Kidney (tissue), 13 donors: ENCODE measurements at regions not wholly inside any gene's neighbourhood (a gene's known extent, or its start where the extent isn't known, plus 50 kb on each side); places are given as distances from the start of the nearest gene placed in this dataset.
A peak's percentile ranks its signal among the peaks of the same experiment; 100 is the strongest.

Experiments used
- DNase-seq, 5 donors: peaks; one replicate each; pipeline ENCODE4 v3.0.0-alpha.2; 2013 to 2020
- FAIRE-seq: peaks from 2 replicates; lab custom pipeline; 2012; peaks lifted over from hg19 to GRCh38; lab: Jason Lieb, UNC
- H3K27ac ChIP-seq, 2 donors: one replicate each; pipeline ENCODE4 v1.7.0; 2013; ENCODE audit warnings: low read depth in 2 of 2, low read length in 2 of 2, inconsistent platforms in 1 of 2
- H3K27me3 ChIP-seq: one replicate; pipeline ENCODE4 v1.7.1; 2013; ENCODE audit warnings: low read length, inconsistent platforms; ENCODE audit not compliant: control insufficient read depth, insufficient read depth
- H3K36me3 ChIP-seq, 3 donors: one replicate each; pipeline versions ENCODE4 v1.7.0 to v1.7.1; 2013; ENCODE audit warnings: low read length in 3 of 3, control low read depth in 1 of 3, inconsistent platforms in 1 of 3; ENCODE audit not compliant: insufficient read depth in 3 of 3, control insufficient read depth in 2 of 3
- H3K4me1 ChIP-seq, 3 donors: one replicate each; pipeline versions ENCODE4 v1.7.0 to v1.7.1; 2013; ENCODE audit warnings: low read length in 3 of 3, inconsistent platforms in 1 of 3, low read depth in 1 of 3; ENCODE audit not compliant: control insufficient read depth in 2 of 3, insufficient read depth in 2 of 3
- H3K4me3 ChIP-seq, 3 donors: one replicate each; pipeline versions ENCODE4 v1.7.0 to v1.8.1; 2013; ENCODE audit warnings: low read length in 3 of 3, control low read depth in 1 of 3, inconsistent platforms in 1 of 3
- H3K9ac ChIP-seq, 3 donors: one replicate each; pipeline versions ENCODE4 v1.7.0 to v1.7.1; 2013; ENCODE audit warnings: low read length in 3 of 3, control low read depth in 1 of 3, inconsistent platforms in 1 of 3
- H3K9me3 ChIP-seq, 3 donors: one replicate each; pipeline versions ENCODE4 v1.7.0 to v1.7.1; 2013; ENCODE audit warnings: low read length in 3 of 3, control low read depth in 1 of 3, inconsistent platforms in 1 of 3; ENCODE audit not compliant: control insufficient read depth in 2 of 3, insufficient read depth in 1 of 3
- CTCF ChIP-seq: IDR thresholded peaks from 3 replicates; pipeline ENCODE4 v1.5.1; 2012; ENCODE audit warnings: mild to moderate bottlenecking, moderate library complexity, borderline replicate concordance; ENCODE audit not compliant: insufficient read depth; ENCODE audit errors: extremely low read depth
- intact Hi-C: fragments of 100-400 bp; cut with DNase I; formaldehyde crosslinking; loops from one replicate; pipeline ENCODE4 v1.11.1; 2022
- donor health status: control.
- donor health status: control.
- donor health status: control.
- donor health status: control.
- donor health status: control.
- donor health status: DM: yes; HTN: yes; CAD: no.
- donor health status: Normal renal cell carcinoma (clear cell type).

GRCh38 chr17:72409405-72410002, 288.7 kb downstream of the SOX9 start:
- Histone ChIP-seq H3K9me3 (no peaks in the 10 kb centered on the region), H3K27ac (no peak overlapping the region), H3K27me3 (no peaks in the 10 kb centered on the region), H3K4me1 (peaks cover 4 to 6% (median 5%) of the 10 kb centered on the region in 3 donors), H3K9ac (no peak overlapping the region), H3K4me3 (no peak overlapping the region), H3K36me3 (no peaks in the 10 kb centered on the region)
- TF ChIP-seq CTCF: no peak
- intact Hi-C loops: no loop called here
- FAIRE-seq (no peak), DNase-seq (no peak)

- no peaks in the 10 kb centered on the region for H3K9me3 ChIP-seq
- DNase-seq (no peak), FAIRE-seq (no peak)
- H3K27me3 ChIP-seq: no peaks in the 10 kb centered on the region
- H3K9ac ChIP-seq: no peak overlapping the region
- no peak overlapping the region for H3K27ac ChIP-seq
- no peaks in the 10 kb centered on the region for H3K36me3 ChIP-seq
- intact Hi-C loops: no loop called here
- no peak for TF ChIP-seq CTCF
- H3K4me1 ChIP-seq: peaks cover 4 to 6% (median 5%) of the 10 kb centered on the region in 3 donors
- H3K4me3 ChIP-seq: no peak overlapping the region
These were observed 290.3 kb downstream of the SOX9 start for GRCh38 chr17:72411124-72411563.

GRCh38 chr17:72412650-72413076, 291.8 kb downstream of the SOX9 start:
- H3K9ac ChIP-seq: no peak overlapping the region
- peaks cover 3 to 4% (median 3%) of the 10 kb centered on the region in 3 donors for H3K4me1 ChIP-seq
- H3K4me3 ChIP-seq: no peak overlapping the region
- peaks cover 0 to 9% (median 2%) of the 10 kb centered on the region in 3 donors for H3K9me3 ChIP-seq
- no peak overlapping the region for H3K27ac ChIP-seq
- DNase-seq: peak in 1 of 5 donors; percentile 21
- H3K27me3 ChIP-seq: no peaks in the 10 kb centered on the region
- no peaks in the 10 kb centered on the region for H3K36me3 ChIP-seq
- no peak for FAIRE-seq
- TF ChIP-seq CTCF: no peak
- intact Hi-C loops: no loop called here
